Ishikawa (cell line): ENCODE measurements at regions not wholly inside any gene's neighbourhood (a gene's known extent, or its start where the extent isn't known, plus 50 kb on each side); places are given as distances from the start of the nearest gene placed in this dataset.

Source experiments
- RAD21 ChIP-seq: IDR thresholded peaks from 2 replicates; pipeline ENCODE4 v1.6.1; 2012; ENCODE audit warnings: low read depth
- TAF1 ChIP-seq: IDR thresholded peaks from 2 replicates; pipeline ENCODE4 v1.6.1; 2012; ENCODE audit warnings: low read depth, mild to moderate bottlenecking

DNA sequence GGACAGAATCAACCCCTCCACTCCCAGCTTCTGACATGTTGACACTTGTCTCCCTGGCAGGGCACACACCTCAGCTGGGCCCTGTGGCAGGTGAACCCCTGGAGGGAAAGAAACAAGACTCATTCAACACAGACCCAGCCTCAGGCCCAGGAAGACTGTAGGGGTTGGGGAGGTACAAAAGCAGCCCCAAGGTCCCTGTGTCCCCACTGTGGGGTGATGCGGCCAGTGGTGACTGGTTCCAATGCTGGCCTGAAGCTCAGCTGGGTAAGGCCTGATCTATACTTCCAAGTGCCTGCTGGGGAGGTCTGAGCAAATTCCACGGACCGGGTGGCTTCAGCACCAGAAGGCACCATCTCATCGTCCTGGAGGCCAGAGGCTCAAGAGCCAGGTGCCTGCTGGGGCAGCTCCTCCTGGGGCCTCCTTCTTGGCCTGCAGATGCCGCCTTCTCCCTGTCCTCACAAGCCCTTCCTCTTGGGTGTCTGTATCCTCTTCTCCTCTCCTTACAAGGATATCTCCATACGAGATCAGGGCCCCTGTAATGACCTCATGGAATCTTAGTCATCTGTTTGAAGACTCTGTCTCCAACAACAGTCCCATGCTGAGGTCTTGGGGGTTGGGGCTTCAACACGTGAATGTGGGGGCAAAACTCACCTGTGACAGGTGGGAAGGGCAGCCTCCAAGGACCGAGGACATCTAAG lies 1492.1 kb downstream of the BRD1 start:
- no peak for TF ChIP-seq RAD21
- TF ChIP-seq TAF1: no peak
